B cell (primary cell): ENCODE measurements at regions not wholly inside any gene's neighbourhood (a gene's known extent, or its start where the extent isn't known, plus 50 kb on each side); places are given as distances from the start of the nearest gene placed in this dataset.

Experiments used
- ATAC-seq: fragments of 200-7000 bp; cut with Tn5 transposase; one replicate; pipeline ENCODE4 v1.10.0; 2021; ENCODE audit warnings: low read depth, mild to moderate bottlenecking, moderate number of reproducible peaks, moderate library complexity
- CTCF ChIA-PET: fragments of 350-600 bp; sonication (Branson Sonifier 250); formaldehyde crosslinking; loops from one replicate; lab custom pipeline; 2021; ENCODE audit warnings: antibody characterized with exemption, inconsistent platforms; lab: Charles Lee
- POLR2A ChIA-PET: fragments of 350-600 bp; sonication (Branson Sonifier 250); formaldehyde crosslinking; loops from one replicate; lab custom pipeline; 2021; ENCODE audit warnings: antibody characterized with exemption; lab: Charles Lee
- DNase-seq: peaks from one replicate; pipeline ENCODE4 v3.0.0; 2013
- H2AFZ ChIP-seq: 2 replicates; pipeline ENCODE4 v1.6.1; 2012; ENCODE audit warnings: mild to moderate bottlenecking, low read depth, low read length; ENCODE audit not compliant: insufficient read depth, poor library complexity, severe bottlenecking
- H3K27ac ChIP-seq, 2 donors: 1 replicate in 1 of 2; 2 replicates in 1 of 2; pipeline ENCODE4 v1.5.1; 2012 to 2013; ENCODE audit warnings: low read length in 2 of 2, mild to moderate bottlenecking in 2 of 2, moderate library complexity in 1 of 2
- H3K27me3 ChIP-seq, 4 experiments: fragments of 200-600 bp in 1 of 4; sonication (generic) in 1 of 4; replicated peaks in 1 of 4; 1 replicate in 2 of 4; 2 replicates in 2 of 4; pipeline versions ENCODE4 v1.6.1 to v1.7.0; 2013 to 2016; ENCODE audit warnings: low read length in 3 of 4, mild to moderate bottlenecking in 2 of 4, mixed read lengths in 1 of 4, moderate library complexity in 1 of 4; ENCODE audit not compliant: insufficient read depth in 4 of 4, control insufficient read depth in 3 of 4; ENCODE audit errors: control extremely low read depth in 1 of 4
- H3K36me3 ChIP-seq, 2 experiments: replicated peaks in 1 of 2; 1 replicate in 1 of 2; 2 replicates in 1 of 2; pipeline versions ENCODE4 v1.6.1 to v1.7.1; 2013; ENCODE audit warnings: low read length in 1 of 2; ENCODE audit not compliant: insufficient read depth in 2 of 2, control insufficient read depth in 1 of 2; ENCODE audit errors: control extremely low read depth in 1 of 2, extremely low read depth in 1 of 2
- H3K4me1 ChIP-seq, 2 donors: fragments of 200-600 bp in 1 of 2; sonication (generic) in 1 of 2; 1 replicate in 1 of 2; 2 replicates in 1 of 2; pipeline versions ENCODE4 v1.5.1 to v1.6.1; 2013 to 2017; ENCODE audit warnings: low read length in 2 of 2; ENCODE audit not compliant: control insufficient read depth in 2 of 2, insufficient read depth in 2 of 2
- H3K4me2 ChIP-seq: replicated peaks from 2 replicates; pipeline ENCODE3; 2012; ENCODE audit warnings: mild to moderate bottlenecking, low read depth, low read length; ENCODE audit not compliant: poor library complexity, severe bottlenecking
- H3K4me3 ChIP-seq, 5 experiments: fragments of 200-600 bp in 1 of 5; sonication (generic) in 1 of 5; 1 replicate in 3 of 5; 2 replicates in 2 of 5; pipeline versions ENCODE4 v1.5.1 to v1.7.0; 2011 to 2016; ENCODE audit warnings: low read length in 4 of 5, mild to moderate bottlenecking in 4 of 5, low read depth in 2 of 5, control low read depth in 1 of 5, moderate library complexity in 1 of 5; ENCODE audit not compliant: insufficient read depth in 1 of 5; ENCODE audit errors: control extremely low read depth in 1 of 5, extremely low read depth in 1 of 5
- H3K79me2 ChIP-seq: fragments of 200-600 bp; sonication (generic); one replicate; pipeline ENCODE4 v1.6.0; 2016; ENCODE audit warnings: low read length; ENCODE audit not compliant: control insufficient read depth, insufficient read depth
- H3K9ac ChIP-seq: fragments of 200-600 bp; sonication (generic); 2 replicates; pipeline ENCODE4 v1.6.1; 2017; ENCODE audit warnings: mild to moderate bottlenecking, low read length, moderate library complexity
- H3K9me3 ChIP-seq, 3 donors: one replicate each; pipeline versions ENCODE4 v1.6.1 to v1.7.1; 2013; ENCODE audit warnings: low read length in 2 of 3; ENCODE audit not compliant: control insufficient read depth in 2 of 3, insufficient read depth in 1 of 3; ENCODE audit errors: control extremely low read depth in 1 of 3
- H4K20me1 ChIP-seq: 2 replicates; pipeline ENCODE4 v1.6.0; 2012; ENCODE audit warnings: mild to moderate bottlenecking, low read length; ENCODE audit not compliant: insufficient read depth, control insufficient read depth, poor library complexity, severe bottlenecking
- H3K27ac Mint-ChIP-seq: one replicate; pipeline ENCODE4 v1.8.0; 2021; ENCODE audit warnings: mixed read lengths
- H3K27me3 Mint-ChIP-seq: one replicate; pipeline ENCODE4 v1.8.0; 2021; ENCODE audit warnings: mixed read lengths
- H3K4me1 Mint-ChIP-seq: one replicate; pipeline ENCODE4 v1.8.0; 2021; ENCODE audit warnings: mixed read lengths
- H3K4me3 Mint-ChIP-seq: one replicate; pipeline ENCODE4 v1.8.0; 2021; ENCODE audit warnings: mixed read lengths
- H3K9me3 Mint-ChIP-seq: one replicate; pipeline ENCODE4 v1.8.0; 2022; ENCODE audit warnings: mixed read lengths; ENCODE audit not compliant: insufficient read depth
- CTCF ChIP-seq: fragments of 200-600 bp; IDR thresholded peaks from one replicate; pipeline ENCODE4 v1.8.0; 2022; ENCODE audit warnings: antibody characterized with exemption, mild to moderate bottlenecking
- EZH2 ChIP-seq: IDR thresholded peaks from 2 replicates; pipeline ENCODE4 v1.6.1; 2012; ENCODE audit warnings: borderline replicate concordance, low read depth, mild to moderate bottlenecking, moderate library complexity, low read length; ENCODE audit not compliant: insufficient read depth, poor library complexity, severe bottlenecking
- WGBS: methylation state at CpG from one replicate; pipeline ENCODE4 v1.1.5; 2013; ENCODE audit warnings: missing lambda C conversion rate; ENCODE audit not compliant: insufficient coverage; 5-methylcytosine and 5-hydroxymethylcytosine counted together
- intact Hi-C: fragments of 100-400 bp; cut with micrococcal nuclease; formaldehyde crosslinking; loops from one replicate; pipeline ENCODE4 v1.10.0; 2022

DNA sequence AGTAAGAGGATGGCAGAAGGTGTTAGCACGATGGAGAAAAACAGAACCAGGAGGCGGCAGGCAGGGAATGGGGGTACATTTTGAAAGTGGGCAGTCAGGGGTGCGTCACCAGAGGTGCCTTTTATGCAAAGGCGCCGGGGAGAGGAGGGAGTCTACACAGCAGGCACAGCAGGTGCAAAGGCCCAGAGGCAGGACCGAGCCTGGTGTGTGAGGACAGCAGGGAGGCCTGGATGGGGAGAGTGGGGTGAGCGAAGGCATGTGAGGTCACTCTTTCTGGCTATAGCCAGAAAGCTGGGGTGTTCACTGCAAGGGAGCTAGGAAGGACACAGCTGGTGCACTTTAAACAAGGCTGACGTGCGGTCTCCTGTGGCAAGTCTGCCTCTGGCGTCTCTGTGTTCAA, 65.0 kb downstream of the NCOR2 start:
- H3K4me3 Mint-ChIP-seq, result no peak overlapping the region
- H3K36me3 ChIP-seq, result peaks cover 0 to 4% of the 10 kb centered on the region in 2 experiments
- POLR2A ChIA-PET, result no interaction called here
- no peak overlapping the region for H3K9ac ChIP-seq
- peaks cover 20 to 35% of the 10 kb centered on the region in 2 donors for H3K4me1 ChIP-seq
- H3K27ac ChIP-seq, result no peak overlapping the region
- H3K4me1 Mint-ChIP-seq, result peaks cover 49% of the 10 kb centered on the region
- intact Hi-C loops, result no loop called here
- no peaks in the 10 kb centered on the region for H3K27me3 Mint-ChIP-seq
- no peaks in the 10 kb centered on the region for H3K9me3 ChIP-seq
- TF ChIP-seq CTCF, result no peak
- no peak for TF ChIP-seq EZH2
- H3K4me3 ChIP-seq, result no peak overlapping the region
- H3K79me2 ChIP-seq, result peaks cover 96% of the 10 kb centered on the region
- H3K4me2 ChIP-seq, result no peak overlapping the region
- DNase-seq, result no peak
- H3K27me3 ChIP-seq, result no peaks in the 10 kb centered on the region
- no peak overlapping the region for H2AFZ ChIP-seq
- no peaks in the 10 kb centered on the region for H3K9me3 Mint-ChIP-seq
- CTCF ChIA-PET, result no interaction called here
- H3K27ac Mint-ChIP-seq, result no peak overlapping the region
- WGBS, result 96% methylated on average over 9 of the region's 10 CpGs
- H4K20me1 ChIP-seq, result peaks cover 96% of the 10 kb centered on the region
- no peak for ATAC-seq

- Histone ChIP-seq H3K36me3 (peaks cover 0 to 4% of the 10 kb centered on the region in 2 experiments), H3K4me1 (peaks cover 15 to 36% of the 10 kb centered on the region in 2 donors), H3K4me3 (no peak overlapping the region), H3K79me2 (peaks cover 96% of the 10 kb centered on the region), H3K27me3 (no peaks in the 10 kb centered on the region), H2AFZ (no peak overlapping the region), H4K20me1 (peaks cover 96% of the 10 kb centered on the region), H3K27ac (no peak overlapping the region), H3K9me3 (no peaks in the 10 kb centered on the region), H3K9ac (no peak overlapping the region), H3K4me2 (no peak overlapping the region)
- H3K27me3 Mint-ChIP-seq, result no peaks in the 10 kb centered on the region
- H3K4me3 Mint-ChIP-seq, result no peak overlapping the region
- ChIA-PET POLR2A (no interaction called here), CTCF (no interaction called here)
- WGBS, result 85% methylated on average over 16 of the region's 16 CpGs
- no peaks in the 10 kb centered on the region for H3K9me3 Mint-ChIP-seq
- peaks cover 50% of the 10 kb centered on the region for H3K4me1 Mint-ChIP-seq
- H3K27ac Mint-ChIP-seq, result no peak overlapping the region
- TF ChIP-seq EZH2, result no peak
- intact Hi-C loops, result no loop called here
- no peak for DNase-seq
- no peak for ATAC-seq
These were observed 65.6 kb downstream of the NCOR2 start for GRCh38 chr12:124501827-124502226.
